ENCODE measurements at regions not wholly inside any gene's neighbourhood (a gene's known extent, or its start where the extent isn't known, plus 50 kb on each side); places are given as distances from the start of the nearest gene placed in this dataset.

DNA sequence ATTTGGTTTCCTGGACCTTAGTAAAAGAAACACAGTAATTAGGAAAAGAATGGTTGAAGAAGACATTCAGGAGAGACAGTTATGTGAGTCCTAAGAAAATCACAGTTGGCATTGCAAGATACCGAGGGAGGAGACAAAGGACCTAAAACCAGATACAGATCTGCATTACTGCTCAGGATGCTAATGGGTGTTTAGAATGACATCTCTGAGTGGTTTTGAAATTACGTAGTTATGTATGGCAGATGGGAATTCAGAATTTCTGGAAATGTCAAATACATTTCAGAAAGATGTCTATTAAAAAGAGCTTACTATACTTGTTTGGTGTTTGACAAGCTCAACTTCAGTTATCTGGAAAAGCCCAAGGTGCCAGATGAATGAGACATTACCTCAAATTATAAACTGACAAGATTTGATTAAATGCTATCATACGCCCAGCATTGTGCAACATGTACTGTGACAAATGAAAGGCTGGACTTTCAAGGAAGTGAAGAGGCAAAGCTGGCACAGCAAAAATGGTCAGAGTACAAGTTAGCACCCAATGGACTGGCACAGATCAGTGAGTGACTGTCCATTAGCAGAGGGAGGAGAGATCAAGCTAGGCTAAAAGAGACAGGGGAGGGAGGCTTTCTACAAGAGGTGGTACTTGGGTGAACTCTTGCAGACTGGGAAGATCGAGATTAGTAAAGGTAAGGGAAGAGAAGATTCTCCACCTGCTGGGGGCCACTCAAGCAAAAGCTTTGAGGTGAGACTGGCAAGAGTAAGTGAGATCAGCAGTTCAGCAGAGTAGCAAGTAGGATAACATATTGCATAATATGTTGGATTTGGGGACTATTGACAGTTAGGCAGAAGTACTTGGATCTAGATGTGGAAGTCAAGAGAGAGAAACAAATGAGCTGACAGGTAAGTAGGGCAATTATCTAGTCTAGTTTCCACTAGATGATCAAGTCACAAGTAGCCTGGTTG lies 168.9 kb downstream of the CYRIA start:
- no peak for DNase-seq

DNA sequence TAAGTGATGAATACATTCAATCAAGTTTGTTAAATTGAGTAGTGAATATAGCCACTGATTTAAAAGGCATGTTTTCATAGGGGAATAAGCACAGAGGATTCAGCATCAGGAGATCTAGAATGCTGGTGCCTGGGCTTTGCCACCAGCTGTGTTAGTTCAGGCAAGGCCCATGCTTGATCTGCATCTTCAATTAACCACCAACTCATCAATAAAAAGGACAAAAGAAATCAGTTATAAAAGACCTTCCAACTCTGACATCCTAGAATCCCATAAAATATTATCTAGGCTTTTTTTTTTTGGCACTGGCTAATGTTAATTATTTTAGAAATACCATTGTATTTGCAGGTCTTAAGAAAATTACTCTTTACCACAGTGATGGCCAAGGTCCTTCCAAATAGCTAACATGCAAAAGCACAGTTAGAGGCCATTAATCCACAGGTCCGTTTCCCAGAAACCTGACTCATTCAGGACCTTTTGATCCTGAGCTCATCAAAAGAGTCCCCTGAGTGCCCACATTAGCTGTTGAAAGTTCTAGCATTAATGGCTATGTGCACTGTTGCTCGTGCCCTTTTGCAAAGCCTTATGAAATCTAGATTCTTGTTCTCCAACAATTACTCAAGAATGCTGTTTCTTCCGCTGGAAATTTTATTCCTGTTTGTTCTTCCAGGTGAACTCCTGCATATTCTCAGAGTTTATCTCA lies 170.0 kb downstream of the CYRIA start:
- no peak for DNase-seq

DNA sequence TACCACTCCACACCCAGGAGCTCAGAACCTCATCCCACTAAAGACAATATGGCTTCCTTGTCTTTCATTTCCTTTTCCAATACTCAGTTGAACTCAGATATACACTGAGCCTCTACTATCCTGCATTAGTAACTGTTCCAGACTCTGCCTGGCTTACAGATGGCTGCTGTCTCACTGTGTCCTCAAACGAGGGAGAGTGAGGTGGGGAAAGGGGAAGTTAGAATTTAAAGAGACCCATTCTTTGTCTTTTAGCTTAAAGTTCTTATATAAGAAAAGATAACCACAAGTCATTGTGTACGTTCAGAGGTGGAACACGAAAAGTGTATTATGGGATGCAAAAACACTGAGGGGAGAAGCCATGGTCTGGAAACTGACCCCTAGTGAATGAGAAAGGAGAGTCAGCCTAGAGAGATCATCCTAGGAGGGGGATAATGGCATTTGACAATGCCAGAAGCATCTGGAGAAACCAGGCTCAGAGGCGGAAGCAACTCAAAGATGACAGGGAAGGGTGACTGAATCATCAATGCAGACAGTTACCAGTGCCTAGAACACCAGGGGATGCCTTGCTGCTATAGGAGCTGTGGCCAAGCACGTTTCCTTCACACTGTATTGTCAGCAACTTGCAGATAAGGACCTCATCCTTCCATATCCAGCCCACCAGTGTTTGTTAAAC lies 170.7 kb downstream of the CYRIA start:
- DNase-seq: no peak

DNA sequence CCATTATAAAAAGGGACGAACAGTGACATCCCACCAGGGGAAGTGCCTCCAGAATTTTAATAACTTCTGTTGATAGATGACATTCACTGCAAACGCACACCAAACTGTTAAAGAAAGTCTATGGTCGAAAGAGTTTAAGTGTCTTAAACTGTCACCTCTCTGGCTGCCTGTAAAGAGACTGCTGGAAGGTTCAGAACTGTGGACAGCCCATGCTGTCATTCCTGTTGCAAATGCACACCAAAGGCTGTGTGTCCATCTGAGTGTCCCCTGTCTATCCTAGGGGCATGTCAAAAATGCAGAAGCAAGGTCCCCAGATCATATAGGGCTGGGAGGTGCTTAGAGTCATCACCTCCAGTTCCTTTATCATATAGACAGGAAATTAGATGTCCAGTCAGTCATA lies 171.8 kb downstream of the CYRIA start:
- no peak for DNase-seq

DNA sequence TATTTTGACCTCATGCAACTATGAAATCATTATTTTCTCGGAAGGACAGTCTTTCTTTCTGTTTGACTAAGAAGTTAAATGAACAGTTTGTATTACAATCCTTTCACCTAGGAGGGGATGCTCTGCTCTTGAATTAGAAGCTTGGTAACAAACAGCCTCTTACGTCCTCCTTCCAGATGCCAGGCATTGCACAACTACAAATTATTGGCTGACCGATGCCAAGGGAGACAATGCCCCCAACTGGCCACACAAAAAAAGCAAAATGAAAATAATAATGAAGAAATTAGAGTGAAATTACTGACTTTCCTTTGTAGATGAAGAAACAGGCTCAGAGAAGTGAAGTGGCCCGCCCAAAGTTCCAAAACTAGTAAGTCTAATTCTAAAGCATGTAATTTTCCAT lies 177.9 kb downstream of the CYRIA start:
- DNase-seq: peak; percentile 59

DNA sequence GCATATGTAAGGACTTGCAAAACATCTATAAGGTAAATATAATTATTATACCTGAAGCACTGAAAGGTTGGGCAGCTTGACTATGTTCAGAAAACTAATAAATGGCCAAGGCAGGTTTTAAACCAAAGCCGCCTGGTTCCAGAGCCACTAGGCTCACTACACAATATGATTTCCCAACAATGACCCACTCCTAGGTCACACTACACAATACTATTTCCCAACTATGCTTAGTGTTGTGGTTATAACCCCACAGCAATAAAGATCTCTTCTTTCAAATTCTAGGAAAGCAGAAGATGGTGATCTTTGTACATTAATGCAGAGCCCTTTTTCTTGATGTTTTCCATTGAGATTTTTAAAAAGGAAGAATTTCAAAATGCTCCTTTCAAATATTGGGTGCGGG lies 180.4 kb downstream of the CYRIA start:
- DNase-seq: no peak

DNA sequence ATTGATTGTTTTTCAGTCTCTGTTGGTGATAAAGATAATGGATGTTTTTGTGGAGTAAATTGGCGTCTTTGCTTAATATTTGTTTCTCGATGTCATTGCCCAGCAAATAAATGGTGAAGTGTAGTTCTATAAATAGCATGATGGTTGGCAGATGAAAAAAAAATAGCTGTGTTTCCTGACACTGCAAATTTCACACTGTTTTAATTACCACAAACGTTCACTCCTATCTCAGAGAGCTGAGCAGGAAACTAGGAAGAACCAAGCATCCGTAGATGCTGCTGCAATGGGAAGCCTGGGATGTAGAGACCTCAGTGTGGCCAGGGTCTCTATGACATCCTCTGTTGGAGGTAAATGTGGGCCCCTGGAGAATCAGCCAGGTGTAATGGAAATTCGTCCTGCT lies 183.2 kb downstream of the CYRIA start:
- DNase-seq: no peak

DNA sequence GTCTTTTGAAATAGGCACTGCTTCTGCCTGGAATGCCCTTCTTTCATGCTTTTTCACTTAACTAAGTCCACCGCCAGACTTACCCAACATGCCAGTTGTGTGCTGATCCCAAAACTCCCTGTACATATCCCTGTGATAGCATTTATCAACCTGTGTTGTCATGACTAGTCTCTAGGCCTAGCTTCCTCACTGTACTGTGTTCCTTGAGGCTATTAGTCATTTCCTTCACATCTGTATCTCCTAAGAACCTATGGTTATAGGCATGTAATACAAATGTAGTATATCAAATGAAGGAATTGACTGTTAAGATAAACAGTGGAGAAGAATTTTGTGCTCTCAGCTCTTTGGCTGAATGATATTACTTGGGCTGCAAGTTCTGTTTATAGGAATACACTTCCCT lies 184.3 kb downstream of the CYRIA start:
- no peak for DNase-seq

DNA sequence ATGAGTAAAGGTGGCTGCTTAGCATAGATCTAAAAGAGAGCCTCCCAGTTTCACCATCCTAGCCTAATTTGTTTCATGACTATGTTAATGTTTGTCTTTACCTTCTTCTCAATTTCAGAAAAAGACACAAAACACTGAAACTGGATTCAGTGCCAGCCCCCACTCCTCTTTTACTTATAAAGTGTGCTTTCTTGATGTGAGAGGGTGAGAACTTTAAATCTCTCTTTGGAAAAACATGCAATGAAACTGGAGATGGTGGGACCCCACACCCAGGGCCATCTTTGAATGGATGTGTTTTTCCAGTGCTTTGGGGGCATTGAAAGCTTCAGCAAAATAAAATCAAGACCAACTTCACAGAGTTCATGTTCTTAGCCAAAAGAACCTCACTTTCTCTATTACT lies 185.9 kb downstream of the CYRIA start:
- no peak for DNase-seq

DNA sequence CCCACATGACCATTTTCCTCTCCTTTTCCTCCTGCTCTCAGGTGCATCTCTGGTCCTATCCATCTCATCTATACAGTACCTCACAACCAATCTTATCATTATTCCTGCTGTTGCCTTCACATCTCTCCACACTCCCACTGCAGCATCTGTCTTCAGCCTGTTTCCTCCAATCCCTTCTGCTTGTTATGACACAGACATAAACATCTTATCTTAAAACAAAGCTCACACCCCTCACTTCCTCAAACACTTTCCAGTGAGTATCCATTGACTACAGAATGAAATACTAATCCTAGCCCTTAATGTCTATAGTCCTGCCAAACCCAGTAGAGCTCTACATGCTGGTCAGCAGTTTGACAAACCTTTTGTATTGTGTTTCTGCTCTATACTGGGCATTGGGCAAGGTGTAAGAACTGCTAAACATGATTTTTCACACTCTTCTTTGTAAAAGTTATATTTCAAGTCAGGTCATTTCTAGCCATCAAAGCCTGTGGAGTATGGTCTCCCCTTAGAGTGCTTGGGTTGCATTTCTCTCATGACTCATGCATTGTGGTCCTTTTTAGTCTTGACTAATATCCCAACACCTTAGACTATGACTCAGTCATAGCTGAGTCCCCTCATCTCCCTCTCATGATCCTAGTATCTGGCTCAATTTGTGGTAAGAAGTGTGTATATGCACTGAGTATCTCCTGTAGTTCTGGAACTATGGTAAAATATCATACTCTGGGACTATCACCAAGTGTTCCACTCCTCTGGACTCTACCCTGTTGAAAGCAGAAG lies 187.0 kb downstream of the CYRIA start:
- DNase-seq: no peak

DNA sequence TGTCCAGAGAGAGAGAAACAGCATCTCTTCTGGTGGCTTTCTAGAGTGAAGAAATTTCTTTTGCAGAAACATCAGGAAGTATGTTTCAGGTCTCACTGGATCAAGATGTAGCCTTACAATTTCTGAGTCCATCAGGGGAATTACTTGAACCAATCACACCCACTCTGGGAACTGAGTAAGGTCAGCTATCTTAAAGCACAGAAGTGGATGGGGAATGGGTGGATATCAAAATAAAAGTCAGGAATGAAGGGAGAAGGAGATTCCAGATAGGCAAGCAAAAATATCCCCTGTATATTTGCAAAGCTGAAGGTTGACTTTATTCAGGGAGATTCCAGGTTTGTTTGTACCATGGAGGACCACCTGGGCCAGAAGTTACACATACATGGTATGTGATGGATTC lies 188.0 kb downstream of the CYRIA start:
- no peak for DNase-seq

DNA sequence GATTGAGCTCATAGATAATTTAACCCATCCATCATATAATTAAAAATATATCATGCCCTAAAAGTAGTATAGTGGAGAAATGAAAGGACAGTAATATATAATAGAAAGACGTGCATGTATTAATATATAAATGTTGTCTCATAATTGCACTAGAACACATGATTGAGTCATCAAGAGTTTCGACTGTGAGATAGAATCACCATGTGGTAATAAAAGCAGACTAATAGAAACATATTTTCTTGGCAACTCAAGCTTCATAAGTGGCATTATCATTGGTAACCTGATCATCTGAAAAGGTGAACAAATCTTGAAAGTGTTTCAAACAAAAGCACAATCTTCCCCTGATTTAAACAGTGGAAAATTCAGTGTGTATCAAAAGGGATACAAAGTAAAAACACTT lies 188.8 kb downstream of the CYRIA start:
- DNase-seq: no peak

DNA sequence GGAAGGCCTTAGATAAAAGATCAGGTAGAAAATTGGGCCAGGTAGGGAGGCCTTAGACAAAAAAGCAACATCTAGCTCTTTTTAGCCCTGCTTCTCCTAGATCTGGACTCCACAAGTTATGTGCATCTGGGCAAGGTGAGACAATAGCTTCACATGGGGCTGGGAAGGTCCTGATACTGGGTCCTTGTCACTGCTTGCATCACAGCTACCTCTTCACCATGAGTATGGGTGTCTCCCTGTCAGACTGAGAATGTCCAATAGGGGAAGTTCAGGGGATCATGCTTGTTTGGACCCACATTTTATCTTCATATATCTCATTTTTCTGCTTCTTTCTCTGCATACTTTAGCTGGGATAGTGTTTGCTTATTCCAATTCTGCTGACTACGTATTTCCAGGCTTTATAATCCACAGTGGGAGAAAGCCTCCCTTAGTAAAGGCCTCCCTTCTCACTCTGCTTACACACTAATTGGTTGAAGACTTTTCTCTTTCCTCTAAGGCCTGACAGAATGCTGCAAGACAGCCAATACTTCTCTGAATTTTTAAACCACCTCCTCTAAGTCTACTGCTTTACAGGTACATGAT lies 189.6 kb downstream of the CYRIA start:
- no peak for DNase-seq

DNA sequence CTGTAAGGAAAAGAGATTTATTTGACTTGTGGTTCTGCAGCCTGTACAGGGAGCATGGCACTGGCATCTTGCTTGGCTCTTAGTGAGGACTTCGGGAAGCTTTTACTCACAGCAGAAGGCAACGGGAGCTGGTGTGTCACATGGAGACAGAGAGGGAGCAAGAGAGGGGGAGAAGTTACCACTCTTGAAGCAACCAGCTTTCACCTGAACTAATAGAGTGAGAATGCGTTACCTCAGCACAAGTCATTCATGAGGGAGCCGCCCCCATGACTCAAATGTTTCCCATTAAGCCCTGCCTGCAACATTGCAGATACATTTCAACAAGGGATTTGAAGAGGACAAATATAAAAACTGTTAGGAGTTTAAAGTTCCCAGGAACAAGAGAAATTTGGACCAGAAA lies 190.0 kb downstream of the CYRIA start:
- no peak for DNase-seq

DNA sequence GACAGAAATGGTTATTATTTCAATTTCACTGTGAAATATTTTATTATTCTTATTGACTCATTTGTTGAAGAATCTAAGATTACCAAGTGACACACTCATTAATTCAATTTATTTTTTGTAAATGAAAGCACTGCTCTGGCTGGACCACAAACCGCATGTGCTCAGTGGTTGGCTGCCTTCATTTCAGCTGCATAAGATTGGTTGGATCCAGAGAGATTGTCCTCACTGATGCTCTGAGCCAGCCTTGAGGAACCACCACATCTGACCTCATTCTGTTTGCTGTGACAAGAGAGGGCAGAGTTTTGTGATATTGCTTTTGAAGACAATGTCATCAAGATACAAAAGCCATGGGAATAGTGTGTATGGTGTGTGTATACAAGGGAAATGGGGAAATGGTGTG lies 192.1 kb downstream of the CYRIA start:
- DNase-seq: no peak

DNA sequence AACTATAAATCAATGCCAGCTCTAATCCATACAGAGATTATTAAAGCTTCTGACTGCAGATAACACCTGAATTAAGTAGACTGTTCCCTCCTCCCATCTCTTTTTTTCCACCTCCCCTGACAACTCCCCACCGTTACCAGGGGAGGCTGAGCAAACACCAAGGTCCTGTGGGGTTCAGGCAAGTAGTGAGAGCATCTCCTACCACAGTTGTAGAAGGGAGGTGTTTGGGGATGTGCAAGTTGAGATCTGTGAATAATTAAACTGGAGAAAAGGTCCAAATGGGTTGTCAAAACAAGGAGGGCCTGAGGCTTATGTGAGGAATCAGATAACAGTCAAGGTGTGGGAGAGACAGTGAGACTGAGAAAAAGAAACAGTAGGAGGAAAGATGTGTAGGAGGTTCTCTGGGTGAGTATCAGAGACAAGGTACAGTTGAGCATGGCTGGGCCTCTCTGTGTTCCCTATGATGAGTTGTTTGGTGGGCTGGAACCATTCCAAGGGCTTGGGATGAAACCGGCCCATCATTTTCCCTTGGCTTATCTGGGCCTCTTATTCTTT lies 194.6 kb downstream of the CYRIA start:
- DNase-seq: no peak

DNA sequence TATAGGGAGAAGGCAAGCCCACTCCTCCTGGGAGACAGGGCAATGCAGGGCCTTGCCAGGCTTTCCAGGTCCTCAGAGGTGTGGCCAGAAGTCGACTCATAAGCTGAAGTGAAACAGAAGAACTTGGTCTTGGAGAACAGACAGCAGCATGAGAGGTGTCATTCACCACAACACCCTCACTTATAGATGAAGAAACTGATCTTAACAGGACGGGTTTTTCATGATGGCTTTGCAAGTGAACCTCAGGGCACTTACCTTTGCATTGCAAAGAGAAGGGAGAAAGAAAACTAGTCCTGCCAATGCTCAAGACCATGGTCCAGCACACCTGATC lies 198.8 kb downstream of the CYRIA start:
- no peak for DNase-seq

DNA sequence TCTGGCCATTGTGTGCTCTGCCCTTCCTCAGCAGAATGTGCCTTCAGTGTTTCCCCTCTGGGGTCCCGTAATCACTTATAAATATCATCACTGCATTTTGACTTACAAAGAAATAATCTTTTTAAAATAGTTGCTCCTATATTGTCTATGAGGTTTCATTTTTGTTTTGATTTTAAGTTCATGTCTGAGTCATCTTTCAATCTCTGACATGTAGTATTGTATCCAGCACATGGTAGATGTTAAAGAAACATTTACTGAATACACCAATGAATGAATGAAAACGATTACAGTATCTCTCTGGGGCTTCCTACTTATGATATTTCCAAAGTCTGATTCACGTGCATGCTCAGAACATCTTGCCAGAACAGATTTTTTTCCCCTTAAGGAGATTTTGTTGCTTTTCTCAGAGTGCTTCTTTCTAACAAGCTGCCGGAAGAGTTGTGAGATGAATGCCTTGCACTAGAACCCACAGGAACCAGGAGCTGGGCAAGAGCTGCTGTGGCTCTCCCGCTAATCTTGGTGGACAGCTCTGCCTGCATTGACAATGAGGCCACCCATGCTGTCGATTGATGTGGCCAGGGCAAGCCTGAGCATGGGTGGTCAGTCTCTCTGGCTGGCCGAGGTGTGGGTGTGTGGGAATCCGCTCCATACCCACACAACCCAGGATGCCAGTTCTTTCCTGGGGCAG lies 199.4 kb downstream of the CYRIA start:
- DNase-seq: no peak

DNA sequence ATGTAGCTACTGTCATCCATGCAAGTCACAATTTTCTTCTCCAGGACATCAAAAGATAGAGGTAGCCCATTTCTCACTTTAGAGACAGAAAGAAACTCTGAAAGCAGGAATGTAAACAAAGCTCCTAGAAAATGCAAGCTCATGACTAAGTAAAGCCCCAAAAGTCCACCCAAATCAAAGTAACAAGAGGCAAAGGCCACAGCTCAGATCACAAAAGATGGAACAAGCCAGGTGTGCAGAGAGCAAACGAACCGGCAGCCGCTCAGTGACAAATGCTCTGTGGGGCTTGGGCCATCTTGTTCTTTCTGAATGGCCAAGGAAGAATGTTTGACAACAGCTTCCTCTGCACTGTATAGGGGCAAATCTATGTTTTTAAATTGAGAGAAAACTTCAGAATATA lies 201.0 kb downstream of the CYRIA start:
- no peak for DNase-seq

DNA sequence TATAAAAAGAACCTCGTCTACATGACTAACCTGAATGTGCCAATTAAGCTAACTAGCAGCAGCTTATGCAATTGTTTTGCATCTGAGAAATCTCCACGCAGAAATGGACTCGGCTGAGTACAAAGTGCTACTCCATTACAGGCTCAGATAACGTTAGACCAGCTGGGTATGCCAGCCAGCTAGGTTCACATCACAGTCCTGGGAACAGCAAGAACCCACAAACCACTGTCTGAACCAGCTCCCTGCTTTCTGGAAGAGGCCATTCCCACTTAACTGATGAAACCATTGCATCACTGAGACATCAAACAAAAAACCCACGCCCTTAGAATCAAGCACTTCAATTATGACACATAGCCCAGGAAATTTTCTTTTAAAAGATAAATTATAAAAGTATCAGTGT lies 202.7 kb downstream of the CYRIA start:
- DNase-seq: no peak

DNA sequence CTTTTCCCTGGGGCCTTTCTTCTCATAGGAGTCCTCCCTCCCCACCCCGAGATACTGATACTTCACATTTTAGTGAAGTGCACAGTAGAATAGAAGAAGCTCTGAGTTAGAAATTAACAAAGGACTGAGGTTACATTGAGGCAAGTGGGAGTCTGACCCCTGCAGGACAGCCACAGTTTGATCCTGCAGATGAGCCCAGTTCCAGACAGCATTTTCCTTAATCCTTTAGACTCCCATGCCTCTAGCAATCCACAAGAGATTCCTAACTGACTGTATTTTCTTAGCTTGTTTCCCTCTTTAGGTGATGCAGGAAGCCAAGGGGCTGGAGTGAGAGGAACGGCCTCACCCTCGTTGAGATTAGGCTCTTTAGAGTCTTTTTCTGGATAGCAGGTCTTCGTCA lies 204.0 kb downstream of the CYRIA start:
- no peak for DNase-seq

DNA sequence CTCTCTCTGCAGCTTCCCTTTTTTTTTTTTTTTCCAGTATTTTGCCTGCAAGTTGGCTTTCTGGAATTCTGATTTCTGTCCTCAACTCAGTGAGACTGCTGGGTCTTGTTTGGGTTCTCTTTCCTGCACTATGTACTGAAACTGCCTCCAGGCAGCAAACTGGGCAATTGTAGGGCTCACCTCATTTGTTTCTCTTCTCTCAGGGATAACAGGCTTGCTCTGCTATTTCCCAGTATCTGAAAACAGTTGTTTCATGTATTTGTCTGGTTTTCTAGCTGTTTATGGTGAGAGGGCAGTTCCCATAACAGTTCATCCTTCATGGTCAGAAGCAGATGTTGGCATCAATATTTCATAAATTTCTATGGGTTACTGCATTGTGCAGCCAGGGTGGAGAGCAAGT lies 206.0 kb downstream of the CYRIA start:
- DNase-seq: no peak

Data from NCI-H524 treated with DMSO at 0.1 percent for 48 hours (cell line).